Tibial nerve (tissue), 4 donors: ENCODE measurements at regions not wholly inside any gene's neighbourhood (a gene's known extent, or its start where the extent isn't known, plus 50 kb on each side); places are given as distances from the start of the nearest gene placed in this dataset.

ENCODE experiments used
- EP300 ChIP-seq, 2 donors: sonication (generic); formaldehyde crosslinking; IDR thresholded peaks; one replicate each; pipeline ENCODE4 v1.6.1; 2017; ENCODE audit warnings: antibody characterized with exemption in 2 of 2, mild to moderate bottlenecking in 1 of 2
- POLR2A ChIP-seq, 2 donors: fragments of 450-650 bp; IDR thresholded peaks; one replicate each; pipeline ENCODE4 v1.6.1; 2017; ENCODE audit warnings: antibody characterized with exemption in 2 of 2, mild to moderate bottlenecking in 2 of 2, moderate library complexity in 2 of 2
- TF ChIP-seq, protein P1 (sequence below), 5 experiments: fragments of 200-600 bp in 3 of 5; fragments of 450-650 bp in 2 of 5; sonication (generic) in 3 of 5; IDR thresholded peaks; one replicate each; pipeline ENCODE4 v1.5.1; 2016 to 2019; ENCODE audit warnings: antibody characterized with exemption in 5 of 5, mild to moderate bottlenecking in 3 of 5, moderate library complexity in 2 of 5

DNA sequence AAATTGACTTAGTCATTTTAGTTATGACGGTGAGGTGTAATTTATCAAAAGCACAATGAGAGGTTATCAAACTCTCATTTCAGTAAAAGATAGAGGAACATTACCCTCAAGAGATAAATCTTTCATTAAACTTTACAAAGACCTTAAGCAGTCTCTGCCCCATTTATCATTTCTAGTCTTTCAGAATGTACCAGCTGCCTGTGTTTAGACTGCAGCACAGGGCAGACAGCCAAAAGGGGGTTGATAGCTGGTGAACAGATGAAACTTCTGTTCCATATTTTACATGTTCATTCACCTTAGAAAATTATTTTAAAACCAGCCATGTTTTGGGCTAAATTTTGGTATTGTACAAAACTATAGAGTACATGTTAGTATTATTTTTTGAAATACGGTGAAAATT, 514.6 kb upstream of the CNTN3 start:
- TF ChIP-seq EP300 (IDR thresholded peaks at IDR 0.05), result no peak
- TF ChIP-seq, protein P1, sequence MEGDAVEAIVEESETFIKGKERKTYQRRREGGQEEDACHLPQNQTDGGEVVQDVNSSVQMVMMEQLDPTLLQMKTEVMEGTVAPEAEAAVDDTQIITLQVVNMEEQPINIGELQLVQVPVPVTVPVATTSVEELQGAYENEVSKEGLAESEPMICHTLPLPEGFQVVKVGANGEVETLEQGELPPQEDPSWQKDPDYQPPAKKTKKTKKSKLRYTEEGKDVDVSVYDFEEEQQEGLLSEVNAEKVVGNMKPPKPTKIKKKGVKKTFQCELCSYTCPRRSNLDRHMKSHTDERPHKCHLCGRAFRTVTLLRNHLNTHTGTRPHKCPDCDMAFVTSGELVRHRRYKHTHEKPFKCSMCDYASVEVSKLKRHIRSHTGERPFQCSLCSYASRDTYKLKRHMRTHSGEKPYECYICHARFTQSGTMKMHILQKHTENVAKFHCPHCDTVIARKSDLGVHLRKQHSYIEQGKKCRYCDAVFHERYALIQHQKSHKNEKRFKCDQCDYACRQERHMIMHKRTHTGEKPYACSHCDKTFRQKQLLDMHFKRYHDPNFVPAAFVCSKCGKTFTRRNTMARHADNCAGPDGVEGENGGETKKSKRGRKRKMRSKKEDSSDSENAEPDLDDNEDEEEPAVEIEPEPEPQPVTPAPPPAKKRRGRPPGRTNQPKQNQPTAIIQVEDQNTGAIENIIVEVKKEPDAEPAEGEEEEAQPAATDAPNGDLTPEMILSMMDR (IDR thresholded peaks at IDR 0.05), result no peak
- no peak for TF ChIP-seq POLR2A (IDR thresholded peaks at IDR 0.05)
